HG03135 (cell line): ENCODE measurements at regions not wholly inside any gene's neighbourhood (a gene's known extent, or its start where the extent isn't known, plus 50 kb on each side); places are given as distances from the start of the nearest gene placed in this dataset.

Experiments used
- ATAC-seq: cut with Tn5 transposase; IDR thresholded peaks from one replicate; pipeline ENCODE4 v1.9.1; 2021; ENCODE audit warnings: mild to moderate bottlenecking, moderate library complexity; ENCODE audit not compliant: unreplicated experiment

- ATAC-seq: no peak
Observed at GRCh38 chr5:60010853-60011252, 117.3 kb upstream of the PDE4D start.

- ATAC-seq: no peak
Observed at GRCh38 chr5:60010328-60010727, 116.8 kb upstream of the PDE4D start.

DNA sequence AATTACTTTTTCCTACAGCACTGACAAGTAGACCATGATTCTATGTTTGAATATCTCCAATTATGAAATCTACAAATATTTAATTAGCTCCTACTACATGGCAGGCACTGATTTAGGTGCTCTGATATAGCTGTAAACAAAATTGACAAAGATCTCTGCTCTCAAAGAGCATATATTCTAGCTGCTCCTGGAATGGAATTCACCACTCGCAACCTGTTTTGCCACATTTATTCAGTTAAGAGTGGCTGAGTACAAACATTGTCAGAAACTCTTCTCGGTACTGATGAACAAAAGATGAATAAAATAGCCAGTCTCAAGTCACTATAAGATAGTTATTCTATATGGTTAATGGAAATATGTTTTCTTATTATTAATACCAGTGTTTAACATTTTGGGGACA is 114.2 kb upstream of the PDE4D start:
- ATAC-seq: no peak

GRCh38 chr5:59999056-59999455 is 105.5 kb upstream of the PDE4D start:
- no peak for ATAC-seq

GRCh38 chr5:59992206-59992605 is 98.7 kb upstream of the PDE4D start:
- no peak for ATAC-seq

DNA sequence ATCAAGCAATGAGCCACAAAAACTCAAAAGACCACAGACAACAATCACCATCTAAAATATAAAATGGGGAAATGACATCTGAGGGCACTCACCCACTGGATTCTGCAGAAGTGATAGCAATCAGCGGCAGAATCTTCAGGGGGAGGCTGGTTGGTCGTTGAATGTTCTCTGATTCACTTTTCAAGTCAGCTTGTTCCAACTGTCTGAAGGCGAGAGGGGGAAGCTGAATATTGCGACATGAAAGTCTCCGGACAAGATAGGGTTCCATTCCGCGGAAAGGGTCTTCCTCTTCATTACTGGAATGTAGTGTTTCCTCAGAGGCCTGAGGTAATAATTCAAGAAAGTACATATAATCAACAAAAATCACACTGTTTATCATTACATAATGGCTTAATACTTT is 94.9 kb upstream of the PDE4D start:
- no peak for ATAC-seq

- no peak for ATAC-seq
Observed at GRCh38 chr5:59976342-59976741, 82.8 kb upstream of the PDE4D start.

GRCh38 chr5:59972043-59972442 is 78.5 kb upstream of the PDE4D start:
- no peak for ATAC-seq

- ATAC-seq: no peak
Observed at GRCh38 chr5:59959330-59959729, 65.8 kb upstream of the PDE4D start.

GRCh38 chr5:59956130-59956783 is 62.7 kb upstream of the PDE4D start:
- no peak for ATAC-seq

GRCh38 chr5:59955241-59955640 is 61.7 kb upstream of the PDE4D start:
- ATAC-seq: no peak

GRCh38 chr5:59943452-59944113 is 50.1 kb upstream of the PDE4D start:
- no peak for ATAC-seq
